NCI-H748 treated with DMSO at 0.1 percent for 48 hours (cell line): ENCODE measurements at regions not wholly inside any gene's neighbourhood (a gene's known extent, or its start where the extent isn't known, plus 50 kb on each side); places are given as distances from the start of the nearest gene placed in this dataset.

ENCODE experiments used
- DNase-seq: peaks from one replicate; lab custom pipeline; 2025; lab: John Stamatoyannopoulos, UW

- no peak for DNase-seq
Observed at GRCh38 chr9:25613709-25614108, 64.5 kb downstream of the TUSC1 start.

GRCh38 chr9:25603106-25603505, 75.1 kb downstream of the TUSC1 start:
- no peak for DNase-seq

- no peak for DNase-seq
Observed at GRCh38 chr9:25602400-25603044, 75.7 kb downstream of the TUSC1 start.

GRCh38 chr9:25600501-25600900, 77.7 kb downstream of the TUSC1 start:
- no peak for DNase-seq

- no peak for DNase-seq
Observed at GRCh38 chr9:25584611-25585010, 93.6 kb downstream of the TUSC1 start.

GRCh38 chr9:25573281-25573680, 105.0 kb downstream of the TUSC1 start:
- no peak for DNase-seq

GRCh38 chr9:25571491-25571890, 106.8 kb downstream of the TUSC1 start:
- no peak for DNase-seq

GRCh38 chr9:25570802-25571201, 107.4 kb downstream of the TUSC1 start:
- DNase-seq = no peak

GRCh38 chr9:25562101-25562500, 116.1 kb downstream of the TUSC1 start:
- DNase-seq = no peak

GRCh38 chr9:25557645-25558300, 120.5 kb downstream of the TUSC1 start:
- no peak for DNase-seq

GRCh38 chr9:25556540-25556939, 121.7 kb downstream of the TUSC1 start:
- no peak for DNase-seq

- no peak for DNase-seq
Observed at GRCh38 chr9:25548847-25549246, 129.4 kb downstream of the TUSC1 start.

- DNase-seq = no peak
Observed at GRCh38 chr9:25543806-25544205, 134.4 kb downstream of the TUSC1 start.

GRCh38 chr9:25542319-25542718, 135.9 kb downstream of the TUSC1 start:
- DNase-seq = no peak

- DNase-seq = no peak
Observed at GRCh38 chr9:25537808-25538207, 140.4 kb downstream of the TUSC1 start.

- DNase-seq = no peak
Observed at GRCh38 chr9:25519286-25519685, 159.0 kb downstream of the TUSC1 start.

- no peak for DNase-seq
Observed at GRCh38 chr9:25517701-25518100, 160.5 kb downstream of the TUSC1 start.

- no peak for DNase-seq
Observed at GRCh38 chr9:25513509-25514033, 164.7 kb downstream of the TUSC1 start.

- no peak for DNase-seq
Observed at GRCh38 chr9:25505644-25506043, 172.6 kb downstream of the TUSC1 start.

GRCh38 chr9:25481372-25481771, 196.9 kb downstream of the TUSC1 start:
- no peak for DNase-seq

- DNase-seq = no peak
Observed at GRCh38 chr9:25480696-25481095, 197.5 kb downstream of the TUSC1 start.

- no peak for DNase-seq
Observed at GRCh38 chr9:25472681-25473080, 205.6 kb downstream of the TUSC1 start.

- DNase-seq = no peak
Observed at GRCh38 chr9:25472085-25472607, 206.1 kb downstream of the TUSC1 start.
